PC-9 (cell line): ENCODE measurements at regions not wholly inside any gene's neighbourhood (a gene's known extent, or its start where the extent isn't known, plus 50 kb on each side); places are given as distances from the start of the nearest gene placed in this dataset.
"Not testable (repeated sequence)": the region's sequence is repeated elsewhere in the genome, so short reads cannot be mapped to it uniquely, and the experiment has no call there.

Source experiments
- BruUV-seq: library from RNA; stranded (reverse); fragments of 400-500 nt; replicated peaks from 2 replicates; lab custom pipeline; 2021; lab: Mats Ljungman, UMichigan
- CTCF ChIA-PET: fragments of 300-600 bp; sonication (Branson Sonifier 250); formaldehyde crosslinking; loops from one replicate; lab custom pipeline; 2022; ENCODE audit warnings: antibody characterized with exemption; lab: Charles Lee
- POLR2A ChIA-PET: fragments of 300-600 bp; sonication (Branson Sonifier 250); formaldehyde crosslinking; loops from one replicate; lab custom pipeline; 2022; ENCODE audit warnings: antibody characterized with exemption; ENCODE audit not compliant: unreplicated experiment; lab: Charles Lee
- DNase-seq, 2 experiments: peaks; one replicate each; pipeline versions ENCODE4 v3.0.0 to v3.0.0-alpha.2; 2015 to 2022; ENCODE audit warnings: mixed read lengths in 1 of 2
- H2AFZ ChIP-seq: fragments of 200-600 bp; sonication (generic); 2 replicates; pipeline ENCODE4 v1.8.1; 2017; ENCODE audit warnings: antibody characterized with exemption
- H3F3A ChIP-seq: fragments of 200-600 bp; sonication (generic); 2 replicates; pipeline ENCODE4 v1.8.1; 2017; ENCODE audit warnings: antibody characterized with exemption, mild to moderate bottlenecking, low read depth; ENCODE audit not compliant: insufficient read depth
- H3K27ac ChIP-seq: fragments of 200-600 bp; sonication (generic); 2 replicates; pipeline ENCODE4 v1.6.1; 2016; ENCODE audit warnings: mixed run types
- H3K27me3 ChIP-seq: fragments of 200-600 bp; sonication (generic); 2 replicates; pipeline ENCODE4 v1.6.1; 2016; ENCODE audit warnings: low read depth, mixed run types; ENCODE audit not compliant: insufficient read depth
- H3K36me3 ChIP-seq: fragments of 200-600 bp; sonication (generic); 2 replicates; pipeline ENCODE4 v1.6.1; 2016; ENCODE audit warnings: low read depth, mixed run types
- H3K4me1 ChIP-seq: fragments of 200-600 bp; sonication (generic); replicated peaks from 2 replicates; pipeline ENCODE4 v1.6.1; 2016; ENCODE audit warnings: mixed run types; ENCODE audit not compliant: insufficient read depth
- H3K4me2 ChIP-seq: fragments of 200-600 bp; sonication (generic); 2 replicates; pipeline ENCODE4 v1.6.1; 2017; ENCODE audit warnings: mixed run types
- H3K4me3 ChIP-seq: fragments of 200-600 bp; sonication (generic); 2 replicates; pipeline ENCODE4 v1.6.1; 2016; ENCODE audit warnings: mixed run types
- H3K79me2 ChIP-seq: fragments of 200-600 bp; sonication (generic); 2 replicates; pipeline ENCODE4 v1.6.1; 2017; ENCODE audit warnings: low read depth, mixed run types
- H3K9me2 ChIP-seq: fragments of 200-600 bp; sonication (generic); 2 replicates; pipeline ENCODE4 v1.8.1; 2017; ENCODE audit warnings: mild to moderate bottlenecking; ENCODE audit not compliant: insufficient read depth
- H3K9me3 ChIP-seq: fragments of 200-600 bp; sonication (generic); 2 replicates; pipeline ENCODE4 v1.8.1; 2016; ENCODE audit warnings: low read depth; ENCODE audit not compliant: insufficient read depth
- H4K20me1 ChIP-seq: fragments of 200-600 bp; sonication (generic); 2 replicates; pipeline ENCODE4 v1.8.1; 2017; ENCODE audit not compliant: insufficient read depth
- CTCF ChIP-seq: fragments of 200-600 bp; sonication (generic); conservative IDR thresholded peaks from 2 replicates; pipeline ENCODE4 v1.6.1; 2017; ENCODE audit warnings: mixed run types, antibody characterized with exemption, mild to moderate bottlenecking, moderate library complexity
- EZH2 ChIP-seq: fragments of 200-600 bp; sonication (generic); IDR thresholded peaks from 2 replicates; pipeline ENCODE4 v1.8.0; 2017; ENCODE audit warnings: antibody characterized with exemption, low read depth
- intact Hi-C: fragments of 100-400 bp; cut with micrococcal nuclease; formaldehyde crosslinking; loops from one replicate; pipeline ENCODE4 v1.10.0; 2022; ENCODE audit not compliant: unreplicated experiment

GRCh38 chr3:194189243-194189791 lies 53.4 kb downstream of the HES1 start:
- Histone ChIP-seq H2AFZ (no peak overlapping the region), H4K20me1 (no peaks in the 10 kb centered on the region), H3F3A (peaks cover 10% of the 10 kb centered on the region; the same call in 1 of the 2 replicates), H3K4me3 (no peak overlapping the region), H3K27me3 (no peaks in the 10 kb centered on the region), H3K36me3 (no peaks in the 10 kb centered on the region), H3K79me2 (no peaks in the 10 kb centered on the region), H3K9me3 (no peaks in the 10 kb centered on the region), H3K4me2 (no peak overlapping the region), H3K4me1 (peaks cover 7% of the 10 kb centered on the region), H3K9me2 (no peaks in the 10 kb centered on the region), H3K27ac (no peak overlapping the region)
- intact Hi-C loops: no loop called here
- ChIA-PET CTCF (no interaction called here), POLR2A (no interaction called here)
- DNase-seq: no peak
- no TSS peak for BruUV-seq
- TF ChIP-seq CTCF: no peak
- TF ChIP-seq EZH2: no peak

- H3K9me3 ChIP-seq, H3K27me3 ChIP-seq, H3K9me2 ChIP-seq, H3K27ac ChIP-seq, BruUV-seq, H3F3A ChIP-seq, H3K79me2 ChIP-seq, H2AFZ ChIP-seq, CTCF ChIA-PET, H4K20me1 ChIP-seq, intact Hi-C loops, H3K36me3 ChIP-seq, DNase-seq, H3K4me2 ChIP-seq, H3K4me1 ChIP-seq, H3K4me3 ChIP-seq, POLR2A ChIA-PET: not testable (repeated sequence)
These were observed 55.9 kb downstream of the HES1 start for GRCh38 chr3:194191850-194192249.

- Histone ChIP-seq H3K27me3 (no peaks in the 10 kb centered on the region), H3K79me2 (no peaks in the 10 kb centered on the region), H3K4me1 (no peaks in the 10 kb centered on the region), H3K9me2 (no peaks in the 10 kb centered on the region), H2AFZ (no peak overlapping the region), H3F3A (no peaks in the 10 kb centered on the region), H3K9me3 (no peaks in the 10 kb centered on the region), H3K36me3 (no peaks in the 10 kb centered on the region), H4K20me1 (no peaks in the 10 kb centered on the region), H3K4me3 (no peak overlapping the region), H3K4me2 (no peak overlapping the region), H3K27ac (no peak overlapping the region)
- ChIA-PET POLR2A (no interaction called here), CTCF (interaction anchor here (0.7 kb wide), 1 partner anchor 14 kb away, joined by 3 read pairs; no protein-coding TSS in a partner anchor)
- no TSS peak for BruUV-seq
- TF ChIP-seq EZH2: no peak
- no peak for TF ChIP-seq CTCF
- intact Hi-C loops: no loop called here
- no peak for DNase-seq
These were observed 58.3 kb downstream of the HES1 start for GRCh38 chr3:194194051-194194756.
